ENCODE measurements at regions not wholly inside any gene's neighbourhood (a gene's known extent, or its start where the extent isn't known, plus 50 kb on each side); places are given as distances from the start of the nearest gene placed in this dataset.
"Not testable (repeated sequence)": the region's sequence is repeated elsewhere in the genome, so short reads cannot be mapped to it uniquely, and the experiment has no call there.

GRCh38 chr18:44358402-44358801 is 322.3 kb upstream of the SETBP1 start:
- no peak overlapping the region for H3K27ac ChIP-seq (ENCODE audit: low read depth, low read length)
- no peaks in the 10 kb centered on the region; a peak in 1 of 4 replicates for H3K9me3 ChIP-seq (ENCODE audit: control insufficient read depth in 1 of 2, insufficient read depth in 1 of 2, low read depth in 1 of 2, low read length in 2 of 2)
- ChIA-PET POLR2A (no interaction called here), CTCF (no interaction called here), RAD21 (ENCODE audit: low non-redundant PET in 1 of 2, low total read pairs in 2 of 2, uncharacterized antibody in 2 of 2, unreplicated experiment in 2 of 2) (no interaction called here)
- H3K9ac ChIP-seq (ENCODE audit: low read length), result no peak overlapping the region
- H3K4me1 ChIP-seq (ENCODE audit: control insufficient read depth in 1 of 2, insufficient read depth in 2 of 2, low read length in 2 of 2), result no peaks in the 10 kb centered on the region
- no peaks in the 10 kb centered on the region for H4K20me1 ChIP-seq (ENCODE audit: insufficient read depth)
- TF ChIP-seq, protein P1, sequence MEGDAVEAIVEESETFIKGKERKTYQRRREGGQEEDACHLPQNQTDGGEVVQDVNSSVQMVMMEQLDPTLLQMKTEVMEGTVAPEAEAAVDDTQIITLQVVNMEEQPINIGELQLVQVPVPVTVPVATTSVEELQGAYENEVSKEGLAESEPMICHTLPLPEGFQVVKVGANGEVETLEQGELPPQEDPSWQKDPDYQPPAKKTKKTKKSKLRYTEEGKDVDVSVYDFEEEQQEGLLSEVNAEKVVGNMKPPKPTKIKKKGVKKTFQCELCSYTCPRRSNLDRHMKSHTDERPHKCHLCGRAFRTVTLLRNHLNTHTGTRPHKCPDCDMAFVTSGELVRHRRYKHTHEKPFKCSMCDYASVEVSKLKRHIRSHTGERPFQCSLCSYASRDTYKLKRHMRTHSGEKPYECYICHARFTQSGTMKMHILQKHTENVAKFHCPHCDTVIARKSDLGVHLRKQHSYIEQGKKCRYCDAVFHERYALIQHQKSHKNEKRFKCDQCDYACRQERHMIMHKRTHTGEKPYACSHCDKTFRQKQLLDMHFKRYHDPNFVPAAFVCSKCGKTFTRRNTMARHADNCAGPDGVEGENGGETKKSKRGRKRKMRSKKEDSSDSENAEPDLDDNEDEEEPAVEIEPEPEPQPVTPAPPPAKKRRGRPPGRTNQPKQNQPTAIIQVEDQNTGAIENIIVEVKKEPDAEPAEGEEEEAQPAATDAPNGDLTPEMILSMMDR (IDR thresholded peaks at IDR 0.05 in 2 of 3, conservative IDR thresholded peaks at IDR 0.05 in 1 of 3; ENCODE audit: borderline replicate concordance in 1 of 3, insufficient read depth in 1 of 3, low read depth in 2 of 3, low read length in 2 of 3), result no peak
- TF ChIP-seq SP1 (IDR thresholded peaks at IDR 0.05; ENCODE audit: low read depth), result no peak
- TF ChIP-seq, protein P2, sequence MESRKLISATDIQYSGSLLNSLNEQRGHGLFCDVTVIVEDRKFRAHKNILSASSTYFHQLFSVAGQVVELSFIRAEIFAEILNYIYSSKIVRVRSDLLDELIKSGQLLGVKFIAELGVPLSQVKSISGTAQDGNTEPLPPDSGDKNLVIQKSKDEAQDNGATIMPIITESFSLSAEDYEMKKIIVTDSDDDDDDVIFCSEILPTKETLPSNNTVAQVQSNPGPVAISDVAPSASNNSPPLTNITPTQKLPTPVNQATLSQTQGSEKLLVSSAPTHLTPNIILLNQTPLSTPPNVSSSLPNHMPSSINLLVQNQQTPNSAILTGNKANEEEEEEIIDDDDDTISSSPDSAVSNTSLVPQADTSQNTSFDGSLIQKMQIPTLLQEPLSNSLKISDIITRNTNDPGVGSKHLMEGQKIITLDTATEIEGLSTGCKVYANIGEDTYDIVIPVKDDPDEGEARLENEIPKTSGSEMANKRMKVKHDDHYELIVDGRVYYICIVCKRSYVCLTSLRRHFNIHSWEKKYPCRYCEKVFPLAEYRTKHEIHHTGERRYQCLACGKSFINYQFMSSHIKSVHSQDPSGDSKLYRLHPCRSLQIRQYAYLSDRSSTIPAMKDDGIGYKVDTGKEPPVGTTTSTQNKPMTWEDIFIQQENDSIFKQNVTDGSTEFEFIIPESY (IDR thresholded peaks at IDR 0.05; ENCODE audit: extremely low read depth, insufficient replicate concordance, low read length), result no peak
- no peak for TF ChIP-seq ATF3 (IDR thresholded peaks at IDR 0.05)
- no peak for TF ChIP-seq REST (IDR thresholded peaks at IDR 0.05; ENCODE audit: low read depth)
- no peak for TF ChIP-seq SRF (IDR thresholded peaks at IDR 0.05; ENCODE audit: low read depth)
- TF ChIP-seq, protein P3, sequence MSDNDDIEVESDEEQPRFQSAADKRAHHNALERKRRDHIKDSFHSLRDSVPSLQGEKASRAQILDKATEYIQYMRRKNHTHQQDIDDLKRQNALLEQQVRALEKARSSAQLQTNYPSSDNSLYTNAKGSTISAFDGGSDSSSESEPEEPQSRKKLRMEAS (IDR thresholded peaks at IDR 0.05), result no peak
- TF ChIP-seq ELF1 (IDR thresholded peaks at IDR 0.05; ENCODE audit: borderline replicate concordance, low read depth), result no peak
- no peak for TF ChIP-seq RAD21 (IDR thresholded peaks at IDR 0.05; ENCODE audit: low read depth)
- TF ChIP-seq POLR2AphosphoS5 (IDR thresholded peaks at IDR 0.05; ENCODE audit: low read depth, low read length), result no peak
- TF ChIP-seq YY1 (IDR thresholded peaks at IDR 0.05; ENCODE audit: extremely low read depth, insufficient replicate concordance, low read depth, low read length), result no peak
- no peaks in the 10 kb centered on the region for H3K27me3 ChIP-seq (ENCODE audit: insufficient read depth, low read length)
- H3K79me2 ChIP-seq (ENCODE audit: insufficient read depth, low read length), result no peaks in the 10 kb centered on the region
- DNase-seq (ENCODE audit: low read depth, low spot score) (no peak), ATAC-seq (no peak)
- H3K4me3 ChIP-seq (replicated peaks in 1 of 2; ENCODE audit: low read depth in 1 of 2, low read length in 2 of 2), result no peak overlapping the region
- BruUV-seq (replicated peaks), result no TSS peak
- no peak overlapping the region for H3K4me2 ChIP-seq (ENCODE audit: low read length)
- no peak overlapping the region for H2AFZ ChIP-seq (ENCODE audit: low read depth, low read length, poor library complexity, severe bottlenecking)
- no peaks in the 10 kb centered on the region for H3K9me2 ChIP-seq (ENCODE audit: insufficient read depth)
- intact Hi-C loops (cut with micrococcal nuclease), result no loop called here
- no peaks in the 10 kb centered on the region for H3K36me3 ChIP-seq (ENCODE audit: control insufficient read depth in 1 of 2, insufficient read depth in 2 of 2, low read length in 2 of 2)

GRCh38 chr18:44359741-44360140 is 320.9 kb upstream of the SETBP1 start:
- intact Hi-C loops (cut with micrococcal nuclease), result loop anchor here (5.0 kb wide), 1 partner anchor 823 kb away; no protein-coding TSS in a partner anchor
- H3K79me2 ChIP-seq (ENCODE audit: insufficient read depth, low read length); BruUV-seq (replicated peaks); H3K9ac ChIP-seq (ENCODE audit: low read length); DNase-seq (ENCODE audit: low read depth, low spot score); CTCF ChIA-PET; H3K27me3 ChIP-seq (ENCODE audit: insufficient read depth, low read length); H3K9me2 ChIP-seq (ENCODE audit: insufficient read depth); RAD21 ChIA-PET (ENCODE audit: low non-redundant PET in 1 of 2, low total read pairs in 2 of 2, uncharacterized antibody in 2 of 2, unreplicated experiment in 2 of 2); POLR2A ChIA-PET; H3K27ac ChIP-seq (ENCODE audit: low read depth, low read length); ATAC-seq; H3K4me2 ChIP-seq (ENCODE audit: low read length); H3K4me1 ChIP-seq (ENCODE audit: control insufficient read depth in 1 of 2, insufficient read depth in 2 of 2, low read length in 2 of 2); H3K4me3 ChIP-seq (replicated peaks in 1 of 2; ENCODE audit: low read depth in 1 of 2, low read length in 2 of 2); H4K20me1 ChIP-seq (ENCODE audit: insufficient read depth); H3K9me3 ChIP-seq (ENCODE audit: control insufficient read depth in 1 of 2, insufficient read depth in 1 of 2, low read depth in 1 of 2, low read length in 2 of 2); H3K36me3 ChIP-seq (ENCODE audit: control insufficient read depth in 1 of 2, insufficient read depth in 2 of 2, low read length in 2 of 2); H2AFZ ChIP-seq (ENCODE audit: low read depth, low read length, poor library complexity, severe bottlenecking): not testable (repeated sequence)

Data from HCT116 (cell line).